HepG2 (cell line): ENCODE measurements at regions not wholly inside any gene's neighbourhood (a gene's known extent, or its start where the extent isn't known, plus 50 kb on each side); places are given as distances from the start of the nearest gene placed in this dataset.

Experiments used
- ATAC-seq: fragments of 200-7000 bp; cut with Tn5 transposase; 3 replicates; pipeline ENCODE4 v1.9.1; 2020; ENCODE audit warnings: mild to moderate bottlenecking, moderate library complexity
- BruUV-seq: library from RNA; stranded (reverse); fragments of 400-500 nt; replicated peaks from 2 replicates; lab custom pipeline; 2021; lab: Mats Ljungman, UMichigan
- CTCF ChIA-PET: fragments of 300-600 bp; formaldehyde crosslinking; extraction: SDS; loops from one replicate; lab custom pipeline; 2021; ENCODE audit warnings: low total read pairs, inconsistent platforms, low intra/inter-chr PET ratio; lab: Yijun Ruan, JAX
- POLR2A ChIA-PET: fragments of 350-600 bp; sonication (Branson Sonifier 250); formaldehyde crosslinking; loops from one replicate; lab custom pipeline; 2020; ENCODE audit warnings: antibody characterized with exemption, inconsistent platforms; lab: Yijun Ruan, JAX
- DNase-seq: peaks from one replicate; pipeline ENCODE4 v3.0.0-alpha.2; 2015; ENCODE audit warnings: low spot score
- FAIRE-seq: peaks from 3 replicates; lab custom pipeline; 2011; peaks lifted over from hg19 to GRCh38; lab: Jason Lieb, UNC
- H2AFZ ChIP-seq: one replicate; pipeline ENCODE4 v1.6.1; 2011; ENCODE audit warnings: low read length, inconsistent platforms
- H3K27ac ChIP-seq: fragments of 300-600 bp; 3 replicates; pipeline ENCODE4 v1.8.0; 2011; ENCODE audit warnings: mixed run types, mild to moderate bottlenecking, mixed read lengths, low read length, inconsistent platforms; ENCODE audit not compliant: insufficient read depth; ENCODE audit errors: extremely low read length
- H3K27me3 ChIP-seq, 2 experiments: fragments of 200-600 bp in 1 of 2; 2 replicates in 1 of 2; 3 replicates in 1 of 2; pipeline versions ENCODE4 v1.6.0 to v1.8.0; 2011; ENCODE audit warnings: low read length in 2 of 2, mild to moderate bottlenecking in 2 of 2, moderate library complexity in 2 of 2, inconsistent platforms in 1 of 2; ENCODE audit not compliant: insufficient read depth in 2 of 2, control insufficient read depth in 1 of 2
- H3K36me3 ChIP-seq, 2 experiments: fragments of 200-600 bp in 1 of 2; replicated peaks in 1 of 2; 2 replicates in 1 of 2; 3 replicates in 1 of 2; pipeline versions ENCODE4 v1.5.1 to v1.8.0; 2011; ENCODE audit warnings: low read length in 2 of 2, inconsistent platforms in 1 of 2; ENCODE audit not compliant: insufficient read depth in 2 of 2, control insufficient read depth in 1 of 2
- H3K4me1 ChIP-seq: 2 replicates; pipeline ENCODE4 v1.5.1; 2012; ENCODE audit warnings: low read length, inconsistent platforms; ENCODE audit not compliant: insufficient read depth
- H3K4me2 ChIP-seq: 2 replicates; pipeline ENCODE4 v1.6.0; 2011; ENCODE audit warnings: low read depth, low read length, inconsistent platforms
- H3K4me3 ChIP-seq, 3 experiments: fragments of 200-600 bp in 1 of 3; sonication (generic), shearing (Covaris generic) in 1 of 3; replicated peaks in 1 of 3; 2 replicates each; pipeline ENCODE4 v1.5.1; 2011 to 2016; ENCODE audit warnings: low read length in 3 of 3, inconsistent platforms in 2 of 3, low read depth in 2 of 3, mild to moderate bottlenecking in 2 of 3, control low read depth in 1 of 3, mixed read lengths in 1 of 3; ENCODE audit not compliant: insufficient read depth in 1 of 3
- H3K79me2 ChIP-seq: one replicate; pipeline ENCODE4 v1.6.1; 2011; ENCODE audit warnings: low read length, inconsistent platforms; ENCODE audit not compliant: insufficient read depth
- H3K9ac ChIP-seq: 2 replicates; pipeline ENCODE4 v1.6.0; 2011; ENCODE audit warnings: mild to moderate bottlenecking, low read depth, low read length, inconsistent platforms; ENCODE audit not compliant: insufficient read depth
- H3K9me3 ChIP-seq: 2 replicates; pipeline ENCODE4 v1.5.1; 2012; ENCODE audit warnings: mild to moderate bottlenecking, low read length
- H4K20me1 ChIP-seq: 2 replicates; pipeline ENCODE4 v1.6.0; 2011; ENCODE audit warnings: inconsistent platforms, mild to moderate bottlenecking, low read length, moderate library complexity; ENCODE audit not compliant: insufficient read depth
- AKNA ChIP-seq: sonication (generic); formaldehyde crosslinking; IDR thresholded peaks from 2 replicates; pipeline ENCODE4 v1.4.0; 2020; ENCODE audit warnings: missing genetic modification reagents, borderline replicate concordance
- BCLAF1 ChIP-seq: fragments of 450-650 bp; IDR thresholded peaks from 2 replicates; pipeline ENCODE4 v1.6.1; 2017; ENCODE audit warnings: mild to moderate bottlenecking
- DNMT1 ChIP-seq: sonication (generic); formaldehyde crosslinking; IDR thresholded peaks from 2 replicates; pipeline ENCODE4 v1.5.1; 2020; ENCODE audit warnings: mild to moderate bottlenecking, missing genetic modification reagents
- MAFK ChIP-seq, 2 experiments: IDR thresholded peaks in 1 of 2; conservative IDR thresholded peaks in 1 of 2; 2 replicates each; pipeline ENCODE4 v1.6.1; 2011; ENCODE audit warnings: improper control_type of control experiment in 2 of 2, low read length in 2 of 2
- MXD3 ChIP-seq: IDR thresholded peaks from 2 replicates; pipeline ENCODE4 v1.6.1; 2016; ENCODE audit warnings: mild to moderate bottlenecking, missing biosample characterization, missing genetic modification reagents
- MXD4 ChIP-seq: IDR thresholded peaks from 2 replicates; pipeline ENCODE4 v1.6.1; 2016; ENCODE audit warnings: mild to moderate bottlenecking, missing biosample characterization, missing genetic modification reagents
- NFE2 ChIP-seq: sonication (generic); formaldehyde crosslinking; IDR thresholded peaks from 2 replicates; pipeline ENCODE4 v1.4.0; 2020; ENCODE audit warnings: missing genetic modification reagents
- SMAD1 ChIP-seq: sonication (generic); formaldehyde crosslinking; IDR thresholded peaks from 2 replicates; pipeline ENCODE4 v1.4.0; 2020; ENCODE audit warnings: missing genetic modification reagents, low read depth, mild to moderate bottlenecking, borderline replicate concordance
- SMARCC2 ChIP-seq: fragments of 450-650 bp; IDR thresholded peaks from 2 replicates; pipeline ENCODE4 v1.6.1; 2017; ENCODE audit warnings: antibody characterized with exemption, mild to moderate bottlenecking
- ZMYM3 ChIP-seq: sonication (generic); formaldehyde crosslinking; IDR thresholded peaks from 2 replicates; pipeline ENCODE4 v1.5.1; 2020; ENCODE audit warnings: mild to moderate bottlenecking, missing genetic modification reagents
- ZNF275 ChIP-seq: sonication (generic); formaldehyde crosslinking; IDR thresholded peaks from 2 replicates; pipeline ENCODE4 v1.8.0; 2022; ENCODE audit warnings: missing genetic modification reagents, mild to moderate bottlenecking, inconsistent platforms, borderline replicate concordance
- ZNF563 ChIP-seq: sonication (generic); formaldehyde crosslinking; IDR thresholded peaks from 2 replicates; pipeline ENCODE4 v1.8.0; 2022; ENCODE audit warnings: mild to moderate bottlenecking, moderate library complexity, missing genetic modification reagents
- ZNF670 ChIP-seq: sonication (generic); formaldehyde crosslinking; IDR thresholded peaks from 2 replicates; pipeline ENCODE4 v1.8.0; 2022; ENCODE audit warnings: mild to moderate bottlenecking, missing genetic modification reagents, borderline replicate concordance
- ZNF7 ChIP-seq: IDR thresholded peaks from 2 replicates; pipeline ENCODE4 v1.6.1; 2016; ENCODE audit warnings: missing biosample characterization, missing genetic modification reagents
- WGBS: methylation state at CpG from one replicate; pipeline ENCODE4 v1.1.6; 2017; ENCODE audit warnings: low lambda C conversion rate; 5-methylcytosine and 5-hydroxymethylcytosine counted together
- in situ Hi-C: cut with HindIII; loops from 2 replicates; pipeline ENCODE4 v1.10.0; 2017; ENCODE audit warnings: low pct_unique_long_range_greater_than_20kb; ENCODE audit not compliant: extremely low pct_ligation_motif_present
- intact Hi-C: fragments of 100-400 bp; cut with micrococcal nuclease; formaldehyde crosslinking; loops from one replicate; pipeline ENCODE4 v1.10.0; 2022; ENCODE audit not compliant: unreplicated experiment

- Histone ChIP-seq H3K4me3 (no peak overlapping the region), H2AFZ (no peak overlapping the region), H3K27me3 (no peaks in the 10 kb centered on the region), H4K20me1 (no peaks in the 10 kb centered on the region), H3K4me1 (peaks cover 83% of the 10 kb centered on the region), H3K79me2 (no peaks in the 10 kb centered on the region), H3K9ac (peak overlapping the region; percentile 34), H3K4me2 (peak overlapping the region; percentile 82), H3K9me3 (no peaks in the 10 kb centered on the region), H3K27ac (peak overlapping the region; percentile 69), H3K36me3 (no peaks in the 10 kb centered on the region)
- ChIA-PET POLR2A (interaction anchor here (0.9 to 2.4 kb wide), 7 partner anchors 14 to 165 kb away, joined by 3 to 6 read pairs (median 4); no protein-coding TSS in a partner anchor), CTCF (interaction anchor here (1.4 kb wide), 1 partner anchor 16 kb away, joined by 3 read pairs; no protein-coding TSS in a partner anchor)
- FAIRE-seq (no peak), DNase-seq (no peak), ATAC-seq (peak; percentile 21)
- intact Hi-C loops (no loop called here), in situ Hi-C loops (no loop called here)
- 42% methylated on average over 7 of the region's 7 CpGs for WGBS
- BruUV-seq, result no TSS peak
- TF ChIP-seq SMARCC2, result no peak
- no peak for TF ChIP-seq DNMT1 (CRISPR knock-in tag)
- TF ChIP-seq MXD4 (CRISPR knock-in tag), result no peak
- TF ChIP-seq BCLAF1, result no peak
- no peak for TF ChIP-seq ZNF563
- 0 out of 2 replicates have a peak, but pooled peaks have one; percentile 5 for TF ChIP-seq SMAD1
- no peak for TF ChIP-seq ZMYM3 (CRISPR knock-in tag)
- TF ChIP-seq NFE2 (CRISPR knock-in tag), result no peak
- no peak for TF ChIP-seq ZNF275 (CRISPR knock-in tag)
- TF ChIP-seq MAFK (conservative IDR thresholded peaks at IDR 0.05 in 1 of 2, IDR thresholded peaks at IDR 0.05 in 1 of 2; ENCODE audit: low read length in 2 of 2), result no peak
- TF ChIP-seq AKNA, result no peak
- no peak for TF ChIP-seq MXD3
- peak; percentile 0 for TF ChIP-seq ZNF670
- no peak for TF ChIP-seq ZNF7
Observed at GRCh38 chr20:50439539-50440453, 70.4 kb upstream of the PTPN1 start.
